H9 (cell line): ENCODE measurements at regions not wholly inside any gene's neighbourhood (a gene's known extent, or its start where the extent isn't known, plus 50 kb on each side); places are given as distances from the start of the nearest gene placed in this dataset.

Experiments used
- DNase-seq: peaks from one replicate; pipeline ENCODE4 v3.0.0-alpha.2; 2017
- H2AFZ ChIP-seq: one replicate; pipeline ENCODE4 v1.6.1; 2013; ENCODE audit warnings: mild to moderate bottlenecking, low read length, control low read depth, moderate library complexity
- H2AK5ac ChIP-seq: 2 replicates; pipeline ENCODE4 v1.6.1; 2013; ENCODE audit warnings: low read length, control low read depth, mixed read lengths; ENCODE audit not compliant: insufficient read length
- H2BK120ac ChIP-seq: one replicate; pipeline ENCODE4 v1.6.1; 2013; ENCODE audit warnings: low read depth, mild to moderate bottlenecking, low read length, control low read depth, inconsistent platforms; ENCODE audit not compliant: poor library complexity, severe bottlenecking
- H2BK12ac ChIP-seq: 2 replicates; pipeline ENCODE4 v1.6.1; 2013; ENCODE audit warnings: low read length, control low read depth, mixed read lengths, low read depth; ENCODE audit not compliant: insufficient read length
- H2BK15ac ChIP-seq: 2 replicates; pipeline ENCODE4 v1.6.1; 2013; ENCODE audit warnings: low read depth, low read length, control low read depth
- H2BK20ac ChIP-seq: one replicate; pipeline ENCODE4 v1.6.1; 2013; ENCODE audit warnings: low read depth, mild to moderate bottlenecking, low read length, control low read depth, inconsistent platforms; ENCODE audit not compliant: poor library complexity, severe bottlenecking
- H2BK5ac ChIP-seq: 2 replicates; pipeline ENCODE4 v1.6.1; 2013; ENCODE audit warnings: low read length, control low read depth, mixed read lengths; ENCODE audit not compliant: insufficient read length
- H3K14ac ChIP-seq: 2 replicates; pipeline ENCODE4 v1.6.1; 2013; ENCODE audit warnings: low read length, control low read depth; ENCODE audit not compliant: insufficient read depth
- H3K18ac ChIP-seq: 2 replicates; pipeline ENCODE4 v1.6.1; 2013; ENCODE audit warnings: low read depth, mild to moderate bottlenecking, mixed read lengths, low read length, control low read depth; ENCODE audit not compliant: insufficient read length
- H3K23ac ChIP-seq: 2 replicates; pipeline ENCODE4 v1.6.1; 2013; ENCODE audit warnings: low read length, control low read depth, mixed read lengths, low read depth; ENCODE audit not compliant: insufficient read length
- H3K23me2 ChIP-seq: 2 replicates; pipeline ENCODE4 v1.6.1; 2013; ENCODE audit warnings: low read depth, mild to moderate bottlenecking, mixed read lengths, low read length, control low read depth; ENCODE audit not compliant: insufficient read length, poor library complexity, severe bottlenecking
- H3K27ac ChIP-seq: 2 replicates; pipeline ENCODE4 v1.5.1; 2013; ENCODE audit warnings: low read length, control low read depth, mixed read lengths, low read depth; ENCODE audit not compliant: insufficient read length
- H3K27me3 ChIP-seq: 2 replicates; pipeline ENCODE4 v1.6.1; 2013; ENCODE audit warnings: low read length, control low read depth, inconsistent platforms; ENCODE audit not compliant: insufficient read depth
- H3K4ac ChIP-seq: 2 replicates; pipeline ENCODE4 v1.6.1; 2013; ENCODE audit warnings: low read depth, mild to moderate bottlenecking, control low read depth, inconsistent platforms, low read length, moderate library complexity
- H3K4me1 ChIP-seq: 2 replicates; pipeline ENCODE4 v1.6.1; 2013; ENCODE audit warnings: low read length, control low read depth, inconsistent platforms; ENCODE audit not compliant: insufficient read depth
- H3K4me2 ChIP-seq: 2 replicates; pipeline ENCODE4 v1.6.1; 2013; ENCODE audit warnings: low read length, control low read depth, mixed read lengths; ENCODE audit not compliant: insufficient read length, insufficient read depth
- H3K56ac ChIP-seq: 2 replicates; pipeline ENCODE4 v1.6.1; 2013; ENCODE audit warnings: low read depth, mild to moderate bottlenecking, mixed read lengths, low read length, control low read depth; ENCODE audit not compliant: insufficient read length
- H3K79me1 ChIP-seq: 2 replicates; pipeline ENCODE4 v1.6.1; 2013; ENCODE audit warnings: low read depth, mild to moderate bottlenecking, moderate library complexity, low read length, control low read depth, inconsistent platforms; ENCODE audit not compliant: insufficient read depth, poor library complexity, severe bottlenecking
- H3K79me2 ChIP-seq: 2 replicates; pipeline ENCODE4 v1.6.1; 2013; ENCODE audit warnings: low read length, control low read depth, inconsistent platforms; ENCODE audit not compliant: insufficient read depth
- H3K9ac ChIP-seq: 2 replicates; pipeline ENCODE4 v1.6.1; 2013; ENCODE audit warnings: low read length, control low read depth, mixed read lengths; ENCODE audit not compliant: insufficient read length; ENCODE audit errors: extremely low read depth
- H3K9me3 ChIP-seq: one replicate; pipeline ENCODE4 v1.6.1; 2013; ENCODE audit warnings: low read depth, low read length, inconsistent platforms; ENCODE audit not compliant: control insufficient read depth
- H3T11ph ChIP-seq: one replicate; pipeline ENCODE4 v1.6.1; 2013; ENCODE audit warnings: mild to moderate bottlenecking, low read length, control low read depth, inconsistent platforms
- H4K20me1 ChIP-seq: one replicate; pipeline ENCODE4 v1.6.1; 2013; ENCODE audit not compliant: control insufficient read depth, insufficient read length, insufficient read depth
- H4K5ac ChIP-seq: 2 replicates; pipeline ENCODE4 v1.6.1; 2013; ENCODE audit warnings: low read depth, mild to moderate bottlenecking, mixed read lengths, low read length, control low read depth; ENCODE audit not compliant: insufficient read length
- H4K8ac ChIP-seq: replicated peaks from 2 replicates; pipeline ENCODE4 v1.6.1; 2013; ENCODE audit warnings: low read length, control low read depth, mixed read lengths, low read depth; ENCODE audit not compliant: insufficient read length
- H4K91ac ChIP-seq: 2 replicates; pipeline ENCODE4 v1.6.1; 2013; ENCODE audit warnings: low read depth, mild to moderate bottlenecking, moderate library complexity, mixed read lengths, low read length, control low read depth; ENCODE audit not compliant: insufficient read length
- H3K27ac Mint-ChIP-seq, 3 experiments: 2 replicates in 2 of 3; 3 replicates in 1 of 3; pipeline ENCODE4 v1.8.0; 2020 to 2021; ENCODE audit warnings: mixed read lengths in 3 of 3, mild to moderate bottlenecking in 1 of 3, moderate library complexity in 1 of 3
- H3K27me3 Mint-ChIP-seq: 2 replicates; pipeline ENCODE4 v1.8.0; 2021; ENCODE audit warnings: low read depth, mild to moderate bottlenecking, moderate library complexity, mixed read lengths
- H3K36me3 Mint-ChIP-seq, 3 experiments: 2 replicates in 2 of 3; 3 replicates in 1 of 3; pipeline ENCODE4 v1.8.0; 2020 to 2021; ENCODE audit warnings: low read depth in 3 of 3, mixed read lengths in 3 of 3; ENCODE audit not compliant: insufficient read depth in 1 of 3
- H3K4me1 Mint-ChIP-seq, 2 experiments: 2 replicates each; pipeline ENCODE4 v1.8.0; 2020; ENCODE audit warnings: mixed read lengths in 2 of 2
- H3K4me3 Mint-ChIP-seq, 2 experiments: 2 replicates in 1 of 2; 3 replicates in 1 of 2; pipeline ENCODE4 v1.8.0; 2020 to 2021; ENCODE audit warnings: mild to moderate bottlenecking in 2 of 2, mixed read lengths in 2 of 2, moderate library complexity in 1 of 2
- H3K9me3 Mint-ChIP-seq, 2 experiments: 2 replicates in 1 of 2; 3 replicates in 1 of 2; pipeline ENCODE4 v1.8.0; 2020; ENCODE audit warnings: mild to moderate bottlenecking in 2 of 2, mixed read lengths in 2 of 2, moderate library complexity in 1 of 2
- WGBS: extraction: QIAGEN DNeasy Blood & Tissue Kit; methylation state at CpG from one replicate; pipeline ENCODE4 v1.1.7; 2013; ENCODE audit warnings: missing lambda C conversion rate, low lambda C conversion rate, mixed read lengths; ENCODE audit not compliant: insufficient read length; ENCODE audit errors: extremely low coverage; 5-methylcytosine and 5-hydroxymethylcytosine counted together
- TF ChIP-seq, protein P1 (sequence below): fragments of 200-600 bp; sonication (generic); conservative IDR thresholded peaks from 3 replicates; pipeline ENCODE4 v1.8.0; 2021; ENCODE audit warnings: antibody characterized with exemption, mild to moderate bottlenecking

GRCh38 chr1:80807981-80808380 is 992.8 kb upstream of the ADGRL2 start:
- Mint-ChIP-seq H3K27ac (no peak overlapping the region), H3K36me3 (no peaks in the 10 kb centered on the region), H3K27me3 (no peaks in the 10 kb centered on the region), H3K9me3 (no peaks in the 10 kb centered on the region), H3K4me3 (no peak overlapping the region), H3K4me1 (no peaks in the 10 kb centered on the region)
- H3K27me3 ChIP-seq: no peaks in the 10 kb centered on the region
- H3K23me2 ChIP-seq: no peaks in the 10 kb centered on the region
- no peak overlapping the region for H4K5ac ChIP-seq
- H2BK20ac ChIP-seq: no peak overlapping the region
- no peak overlapping the region for H3K23ac ChIP-seq
- no peak overlapping the region for H2BK120ac ChIP-seq
- H3K4ac ChIP-seq: no peak overlapping the region
- no peak overlapping the region for H2AFZ ChIP-seq
- no peak overlapping the region for H3K18ac ChIP-seq
- H2BK12ac ChIP-seq: no peak overlapping the region
- H3T11ph ChIP-seq: no peak overlapping the region
- H3K56ac ChIP-seq: no peak overlapping the region
- H4K20me1 ChIP-seq: no peaks in the 10 kb centered on the region
- no peak overlapping the region for H4K8ac ChIP-seq
- H3K4me1 ChIP-seq: no peaks in the 10 kb centered on the region
- no peaks in the 10 kb centered on the region for H3K79me2 ChIP-seq
- H2BK15ac ChIP-seq: no peak overlapping the region
- H3K9ac ChIP-seq: no peak overlapping the region
- no peak overlapping the region for H4K91ac ChIP-seq
- H3K4me2 ChIP-seq: no peak overlapping the region
- H3K9me3 ChIP-seq: no peaks in the 10 kb centered on the region
- H2BK5ac ChIP-seq: no peak overlapping the region
- no peak for DNase-seq
- no peak overlapping the region for H3K14ac ChIP-seq
- H3K27ac ChIP-seq: no peak overlapping the region
- H3K79me1 ChIP-seq: no peaks in the 10 kb centered on the region
- H2AK5ac ChIP-seq: no peak overlapping the region
- WGBS: no CpG with 5 or more reads among the region's 2 CpGs
- TF ChIP-seq, protein P1, sequence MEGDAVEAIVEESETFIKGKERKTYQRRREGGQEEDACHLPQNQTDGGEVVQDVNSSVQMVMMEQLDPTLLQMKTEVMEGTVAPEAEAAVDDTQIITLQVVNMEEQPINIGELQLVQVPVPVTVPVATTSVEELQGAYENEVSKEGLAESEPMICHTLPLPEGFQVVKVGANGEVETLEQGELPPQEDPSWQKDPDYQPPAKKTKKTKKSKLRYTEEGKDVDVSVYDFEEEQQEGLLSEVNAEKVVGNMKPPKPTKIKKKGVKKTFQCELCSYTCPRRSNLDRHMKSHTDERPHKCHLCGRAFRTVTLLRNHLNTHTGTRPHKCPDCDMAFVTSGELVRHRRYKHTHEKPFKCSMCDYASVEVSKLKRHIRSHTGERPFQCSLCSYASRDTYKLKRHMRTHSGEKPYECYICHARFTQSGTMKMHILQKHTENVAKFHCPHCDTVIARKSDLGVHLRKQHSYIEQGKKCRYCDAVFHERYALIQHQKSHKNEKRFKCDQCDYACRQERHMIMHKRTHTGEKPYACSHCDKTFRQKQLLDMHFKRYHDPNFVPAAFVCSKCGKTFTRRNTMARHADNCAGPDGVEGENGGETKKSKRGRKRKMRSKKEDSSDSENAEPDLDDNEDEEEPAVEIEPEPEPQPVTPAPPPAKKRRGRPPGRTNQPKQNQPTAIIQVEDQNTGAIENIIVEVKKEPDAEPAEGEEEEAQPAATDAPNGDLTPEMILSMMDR: no peak
